Ovary (tissue), 7 donors: ENCODE measurements at regions not wholly inside any gene's neighbourhood (a gene's known extent, or its start where the extent isn't known, plus 50 kb on each side); places are given as distances from the start of the nearest gene placed in this dataset.
"Not testable (repeated sequence)": the region's sequence is repeated elsewhere in the genome, so short reads cannot be mapped to it uniquely, and the experiment has no call there.

ENCODE experiments used
- DNase-seq, 5 donors: peaks; one replicate each; pipeline ENCODE4 v3.0.0-alpha.2; 2019 to 2020
- H3K27ac ChIP-seq, 2 donors: fragments of 200-600 bp; one replicate each; pipeline versions ENCODE4 v1.5.1 to v1.8.0; 2019 to 2022
- H3K27me3 ChIP-seq: fragments of 200-600 bp; one replicate; pipeline ENCODE4 v1.8.0; 2022
- H3K36me3 ChIP-seq: fragments of 200-600 bp; sonication (generic); one replicate; pipeline ENCODE4 v1.5.1; 2019
- H3K4me1 ChIP-seq: one replicate; pipeline ENCODE4 v1.8.1; 2013; ENCODE audit warnings: mild to moderate bottlenecking, moderate library complexity; ENCODE audit not compliant: insufficient read depth
- H3K4me3 ChIP-seq: fragments of 200-600 bp; sonication (generic); one replicate; pipeline ENCODE4 v1.5.1; 2017
- H3K9me3 ChIP-seq, 2 donors: fragments of 200-600 bp in 1 of 2; sonication (generic) in 1 of 2; one replicate each; pipeline versions ENCODE4 v1.5.1 to v1.8.1; 2013 to 2019; ENCODE audit warnings: mild to moderate bottlenecking in 1 of 2, moderate library complexity in 1 of 2
- EP300 ChIP-seq: sonication (generic); formaldehyde crosslinking; IDR thresholded peaks from one replicate; pipeline ENCODE4 v1.6.1; 2017; ENCODE audit warnings: antibody characterized with exemption
- POLR2A ChIP-seq: fragments of 450-650 bp; IDR thresholded peaks from one replicate; pipeline ENCODE4 v1.6.1; 2017; ENCODE audit warnings: antibody characterized with exemption, mild to moderate bottlenecking, moderate library complexity
- WGBS, 3 donors: extraction: QIAGEN DNeasy Blood & Tissue Kit in 1 of 3; methylation state at CpG; one replicate each; pipeline versions ENCODE4 v1.1.5 to v1.1.7; 2013 to 2017; 5-methylcytosine and 5-hydroxymethylcytosine counted together
- intact Hi-C, 4 donors: fragments of 100-400 bp; cut with DNase I; formaldehyde crosslinking; loops; one replicate each; pipeline versions ENCODE4 v1.11.0 to v1.15.1; 2022 to 2023
- TF ChIP-seq, protein P1 (sequence below), 3 donors: fragments of 450-650 bp in 2 of 3; fragments of 200-600 bp in 1 of 3; IDR thresholded peaks; one replicate each; pipeline versions ENCODE4 v1.5.1 to v1.8.0; 2016 to 2022; ENCODE audit warnings: antibody characterized with exemption in 3 of 3, mild to moderate bottlenecking in 1 of 3
- donor health status: DM: no; HTN: no; CAD: no; lungs with moderate emphysema.
- donor health status: DM: no; HTN: no; CAD: no.
- donor health status: Bipolar disorder and iron deficiency.
- donor health status: DM: no; HTN: no; CAD: no.
- donor health status: DM: yes; HTN: yes; CAD: no.

DNA sequence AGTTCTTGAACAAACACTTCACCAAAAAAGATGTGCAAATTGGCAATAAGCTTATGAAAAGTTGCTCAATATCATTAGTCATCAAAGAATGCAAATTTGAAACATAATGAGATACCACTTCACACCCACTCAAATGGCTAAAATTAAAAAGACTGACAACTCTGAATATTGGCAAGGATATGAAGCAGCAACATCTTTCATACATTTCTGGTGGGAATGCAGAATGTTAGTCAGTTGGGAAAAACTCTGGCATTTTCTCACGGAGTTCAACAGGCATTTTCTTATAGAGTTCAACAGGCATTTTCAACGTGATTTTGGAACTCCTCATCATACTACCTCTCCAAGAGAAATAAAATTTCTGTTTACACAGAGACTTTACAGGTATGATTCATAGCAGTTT, 297.4 kb upstream of the MAGEC2 start:
- Histone ChIP-seq H3K36me3 (no peaks in the 10 kb centered on the region), H3K4me1 (no peaks in the 10 kb centered on the region), H3K4me3 (no peak overlapping the region), H3K9me3 (no peaks in the 10 kb centered on the region), H3K27ac (no peak overlapping the region), H3K27me3 (no peaks in the 10 kb centered on the region)
- DNase-seq = no peak
- TF ChIP-seq EP300 = no peak
- no peak for TF ChIP-seq POLR2A
- TF ChIP-seq, protein P1, sequence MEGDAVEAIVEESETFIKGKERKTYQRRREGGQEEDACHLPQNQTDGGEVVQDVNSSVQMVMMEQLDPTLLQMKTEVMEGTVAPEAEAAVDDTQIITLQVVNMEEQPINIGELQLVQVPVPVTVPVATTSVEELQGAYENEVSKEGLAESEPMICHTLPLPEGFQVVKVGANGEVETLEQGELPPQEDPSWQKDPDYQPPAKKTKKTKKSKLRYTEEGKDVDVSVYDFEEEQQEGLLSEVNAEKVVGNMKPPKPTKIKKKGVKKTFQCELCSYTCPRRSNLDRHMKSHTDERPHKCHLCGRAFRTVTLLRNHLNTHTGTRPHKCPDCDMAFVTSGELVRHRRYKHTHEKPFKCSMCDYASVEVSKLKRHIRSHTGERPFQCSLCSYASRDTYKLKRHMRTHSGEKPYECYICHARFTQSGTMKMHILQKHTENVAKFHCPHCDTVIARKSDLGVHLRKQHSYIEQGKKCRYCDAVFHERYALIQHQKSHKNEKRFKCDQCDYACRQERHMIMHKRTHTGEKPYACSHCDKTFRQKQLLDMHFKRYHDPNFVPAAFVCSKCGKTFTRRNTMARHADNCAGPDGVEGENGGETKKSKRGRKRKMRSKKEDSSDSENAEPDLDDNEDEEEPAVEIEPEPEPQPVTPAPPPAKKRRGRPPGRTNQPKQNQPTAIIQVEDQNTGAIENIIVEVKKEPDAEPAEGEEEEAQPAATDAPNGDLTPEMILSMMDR (IDR thresholded peaks at IDR 0.05) = no peak
- WGBS, 3 donors = 36 to 49% (median 48%) methylated on average over 2 of the region's 2 CpGs
- intact Hi-C loops = no loop called here

DNA sequence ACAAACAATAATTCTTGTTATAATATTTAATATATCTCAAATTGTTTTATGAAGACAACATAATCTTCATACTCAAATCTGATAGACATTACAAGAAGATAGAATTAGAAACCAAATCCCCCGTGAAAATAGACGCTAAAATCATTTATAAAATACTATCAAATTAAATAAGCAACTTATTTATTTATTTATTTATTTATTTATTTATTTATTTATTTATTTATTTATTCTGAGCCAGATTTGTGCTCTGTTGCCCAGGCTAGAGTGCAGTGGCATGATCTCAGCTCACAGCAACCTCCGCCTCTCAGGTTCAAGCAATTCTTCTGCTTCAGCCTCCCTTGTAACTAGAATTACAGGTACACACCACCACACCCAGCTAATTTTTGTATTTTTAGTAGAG, 294.9 kb upstream of the MAGEC2 start:
- H3K9me3 ChIP-seq = no peaks in the 10 kb centered on the region
- no peaks in the 10 kb centered on the region for H3K36me3 ChIP-seq
- H3K4me1 ChIP-seq = no peaks in the 10 kb centered on the region
- H3K4me3 ChIP-seq = no peak overlapping the region
- TF ChIP-seq, protein P1 (IDR thresholded peaks at IDR 0.05) = no peak
- TF ChIP-seq EP300 (no peak), POLR2A (no peak)
- H3K27me3 ChIP-seq = no peaks in the 10 kb centered on the region
- intact Hi-C loops = no loop called here
- DNase-seq = no peak
- WGBS, 3 donors = 80 to 91% (median 89%) methylated on average over 3 of the region's 3 CpGs
- no peak overlapping the region for H3K27ac ChIP-seq

DNA sequence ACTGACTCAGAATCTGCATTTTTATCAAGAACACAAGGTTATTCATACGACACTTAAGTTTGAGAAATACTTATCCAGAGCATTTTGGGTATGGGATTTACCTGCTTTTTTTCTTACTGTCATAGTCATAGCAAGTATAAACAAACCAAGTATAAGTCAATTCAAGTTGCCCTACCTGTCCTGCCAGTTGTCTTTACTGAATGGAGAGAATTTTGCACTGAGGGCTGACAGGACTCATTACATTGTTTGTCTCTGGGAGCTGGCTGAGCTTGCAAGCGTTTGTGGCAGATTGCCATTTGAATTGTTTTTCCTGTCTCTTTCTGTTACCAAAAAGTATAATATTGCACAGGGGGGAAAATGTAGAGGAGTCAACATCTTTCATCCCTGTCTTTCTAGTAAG, 278.9 kb upstream of the MAGEC2 start:
- Histone ChIP-seq H3K4me1 (no peaks in the 10 kb centered on the region), H3K27ac (no peak overlapping the region), H3K4me3 (no peak overlapping the region), H3K9me3 (no peaks in the 10 kb centered on the region), H3K36me3 (no peaks in the 10 kb centered on the region), H3K27me3 (no peaks in the 10 kb centered on the region)
- TF ChIP-seq EP300 = no peak
- TF ChIP-seq, protein P1 (IDR thresholded peaks at IDR 0.05) = no peak
- TF ChIP-seq POLR2A = no peak
- intact Hi-C loops = no loop called here
- WGBS, 3 donors = 63 to 68% (median 64%) methylated on average over 2 of the region's 2 CpGs
- no peak for DNase-seq

DNA sequence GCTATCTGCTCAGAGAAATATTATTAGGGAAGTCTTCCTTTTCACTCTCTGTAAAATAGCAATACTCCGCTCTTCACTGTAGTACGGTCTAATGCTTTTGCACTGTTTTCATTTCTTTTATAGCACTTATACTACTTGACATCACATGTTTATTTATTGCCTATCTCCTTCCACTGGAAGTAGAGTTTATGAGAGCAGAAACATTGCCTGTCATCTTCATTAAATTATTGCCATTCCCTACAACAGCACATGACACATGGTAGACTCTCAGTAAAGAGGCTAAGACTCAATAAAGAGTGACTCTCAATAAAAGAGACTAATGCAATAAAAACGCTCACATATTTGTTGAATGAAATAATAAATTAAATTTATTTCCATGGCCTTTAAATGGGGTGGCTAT, 241.3 kb upstream of the MAGEC2 start:
- no peak overlapping the region for H3K4me3 ChIP-seq
- no peak overlapping the region for H3K27ac ChIP-seq
- 65 to 75% (median 71%) methylated on average over 3 of the region's 3 CpGs for WGBS, 3 donors
- TF ChIP-seq, protein P1 (IDR thresholded peaks at IDR 0.05) = no peak
- TF ChIP-seq EP300 = no peak
- TF ChIP-seq POLR2A = no peak
- H3K27me3 ChIP-seq = no peaks in the 10 kb centered on the region
- no peaks in the 10 kb centered on the region for H3K9me3 ChIP-seq
- H3K36me3 ChIP-seq = no peaks in the 10 kb centered on the region
- no peaks in the 10 kb centered on the region for H3K4me1 ChIP-seq
- intact Hi-C loops = no loop called here
- DNase-seq = no peak

DNA sequence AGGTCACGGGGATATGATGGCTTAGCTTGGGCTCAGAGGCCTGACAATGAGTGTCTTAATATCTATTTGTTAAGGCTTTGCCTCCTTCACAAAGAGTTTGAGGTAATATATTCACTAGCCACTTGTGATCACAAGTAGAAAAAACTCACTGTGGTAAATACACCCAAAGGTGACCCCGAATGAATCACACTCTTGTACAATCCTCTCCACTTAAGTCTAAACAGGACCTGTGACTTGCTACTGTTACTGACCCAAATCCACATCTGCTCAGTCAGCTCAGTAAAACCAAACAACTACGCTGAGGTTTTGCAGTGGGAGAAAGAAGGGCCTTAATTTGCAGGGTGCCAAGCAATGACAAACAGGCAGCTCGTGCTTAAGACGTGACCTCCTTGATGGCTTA, 223.8 kb upstream of the MAGEC2 start:
- Histone ChIP-seq H3K27ac (no peak overlapping the region), H3K4me3 (no peak overlapping the region), H3K9me3 (no peaks in the 10 kb centered on the region), H3K4me1 (no peaks in the 10 kb centered on the region), H3K27me3 (no peaks in the 10 kb centered on the region), H3K36me3 (no peaks in the 10 kb centered on the region)
- no peak for DNase-seq
- TF ChIP-seq POLR2A (no peak), EP300 (no peak)
- TF ChIP-seq, protein P1 (IDR thresholded peaks at IDR 0.05) = no peak
- intact Hi-C loops = no loop called here
- WGBS, 3 donors = 73 to 77% (median 73%) methylated on average over 5 of the region's 5 CpGs

DNA sequence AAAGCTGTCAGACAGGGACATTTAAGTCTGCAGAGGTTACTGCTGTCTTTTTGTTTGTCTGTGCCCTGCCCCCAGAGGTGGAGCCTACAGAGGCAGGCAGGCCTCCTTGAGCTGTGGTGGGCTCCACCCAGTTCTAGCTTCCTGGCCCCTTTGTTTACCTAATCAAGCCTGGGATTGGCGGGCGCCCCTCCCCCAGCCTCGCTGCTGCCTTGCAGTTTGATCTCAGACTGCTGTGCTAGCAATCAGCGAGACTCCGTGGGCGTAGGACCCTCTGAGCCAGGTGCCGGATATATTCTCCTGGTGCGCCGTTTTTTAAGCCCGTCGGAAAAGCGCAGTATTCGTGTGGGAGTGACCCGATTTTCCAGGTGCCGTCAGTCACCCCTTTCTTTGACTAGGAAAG, 185.9 kb upstream of the MAGEC2 start:
- H3K27ac ChIP-seq, H3K27me3 ChIP-seq, H3K4me1 ChIP-seq, H3K4me3 ChIP-seq, H3K36me3 ChIP-seq, H3K9me3 ChIP-seq, DNase-seq: not testable (repeated sequence)
- 72 to 92% (median 79%) methylated on average over 14 to 15 of the region's 15 CpGs for WGBS, 3 donors
- intact Hi-C loops = loop anchor here in 1 of 4 donors (10.0 kb wide), 1 partner anchor 956 kb away; no protein-coding TSS in a partner anchor
